Tibial nerve (tissue), 4 donors: ENCODE measurements at regions not wholly inside any gene's neighbourhood (a gene's known extent, or its start where the extent isn't known, plus 50 kb on each side); places are given as distances from the start of the nearest gene placed in this dataset.

Experiments
- EP300 ChIP-seq, 2 donors: sonication (generic); formaldehyde crosslinking; IDR thresholded peaks; one replicate each; pipeline ENCODE4 v1.6.1; 2017; ENCODE audit warnings: antibody characterized with exemption in 2 of 2, mild to moderate bottlenecking in 1 of 2
- POLR2A ChIP-seq, 2 donors: fragments of 450-650 bp; IDR thresholded peaks; one replicate each; pipeline ENCODE4 v1.6.1; 2017; ENCODE audit warnings: antibody characterized with exemption in 2 of 2, mild to moderate bottlenecking in 2 of 2, moderate library complexity in 2 of 2
- TF ChIP-seq, protein P1 (sequence below), 5 experiments: fragments of 200-600 bp in 3 of 5; fragments of 450-650 bp in 2 of 5; sonication (generic) in 3 of 5; IDR thresholded peaks; one replicate each; pipeline ENCODE4 v1.5.1; 2016 to 2019; ENCODE audit warnings: antibody characterized with exemption in 5 of 5, mild to moderate bottlenecking in 3 of 5, moderate library complexity in 2 of 5

DNA sequence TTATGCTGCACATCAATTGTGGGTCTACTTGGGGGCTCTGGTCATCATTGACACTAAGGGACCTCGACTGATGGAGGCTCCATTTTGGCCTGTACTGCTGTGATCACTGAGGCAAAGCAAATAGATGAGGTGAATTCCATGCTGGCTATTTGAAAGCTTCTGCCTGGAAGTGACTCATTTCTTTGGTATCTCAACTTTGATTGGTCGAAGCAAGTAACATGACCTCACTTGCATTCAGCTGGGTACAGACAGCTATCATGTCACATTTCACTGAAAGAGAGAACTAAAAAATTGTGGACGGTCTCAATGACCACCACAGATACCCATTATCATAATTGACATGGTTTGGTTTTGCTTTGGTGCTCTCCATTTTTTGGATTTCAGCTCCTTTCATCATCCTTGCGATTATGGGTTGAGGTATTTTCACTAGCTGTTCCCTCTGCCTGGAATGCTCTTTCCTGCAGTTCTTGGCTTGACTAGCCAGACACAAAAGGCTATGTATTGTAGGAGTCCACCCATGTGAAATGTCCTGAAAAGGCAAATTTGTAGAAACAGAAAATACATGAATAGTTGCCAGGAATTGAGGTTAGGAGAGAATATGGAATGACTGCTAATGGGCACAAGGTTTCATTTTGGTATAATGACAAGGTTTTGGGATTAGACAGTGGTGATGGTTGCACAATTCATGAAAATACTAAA is 369.2 kb upstream of the LCORL start:
- TF ChIP-seq, protein P1, sequence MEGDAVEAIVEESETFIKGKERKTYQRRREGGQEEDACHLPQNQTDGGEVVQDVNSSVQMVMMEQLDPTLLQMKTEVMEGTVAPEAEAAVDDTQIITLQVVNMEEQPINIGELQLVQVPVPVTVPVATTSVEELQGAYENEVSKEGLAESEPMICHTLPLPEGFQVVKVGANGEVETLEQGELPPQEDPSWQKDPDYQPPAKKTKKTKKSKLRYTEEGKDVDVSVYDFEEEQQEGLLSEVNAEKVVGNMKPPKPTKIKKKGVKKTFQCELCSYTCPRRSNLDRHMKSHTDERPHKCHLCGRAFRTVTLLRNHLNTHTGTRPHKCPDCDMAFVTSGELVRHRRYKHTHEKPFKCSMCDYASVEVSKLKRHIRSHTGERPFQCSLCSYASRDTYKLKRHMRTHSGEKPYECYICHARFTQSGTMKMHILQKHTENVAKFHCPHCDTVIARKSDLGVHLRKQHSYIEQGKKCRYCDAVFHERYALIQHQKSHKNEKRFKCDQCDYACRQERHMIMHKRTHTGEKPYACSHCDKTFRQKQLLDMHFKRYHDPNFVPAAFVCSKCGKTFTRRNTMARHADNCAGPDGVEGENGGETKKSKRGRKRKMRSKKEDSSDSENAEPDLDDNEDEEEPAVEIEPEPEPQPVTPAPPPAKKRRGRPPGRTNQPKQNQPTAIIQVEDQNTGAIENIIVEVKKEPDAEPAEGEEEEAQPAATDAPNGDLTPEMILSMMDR (IDR thresholded peaks at IDR 0.05), result no peak
- TF ChIP-seq EP300 (IDR thresholded peaks at IDR 0.05) (no peak), POLR2A (IDR thresholded peaks at IDR 0.05) (no peak)
